Fibroblast of skin of left biceps (primary cell): ENCODE measurements at regions not wholly inside any gene's neighbourhood (a gene's known extent, or its start where the extent isn't known, plus 50 kb on each side); places are given as distances from the start of the nearest gene placed in this dataset.

ENCODE experiments used
- DNase-seq, 2 experiments: peaks; one replicate each; pipeline ENCODE4 v3.0.0-alpha.2; 2013; ENCODE audit warnings: low read depth in 2 of 2

GRCh38 chr10:130430852-130431704, 294.9 kb downstream of the GLRX3 start:
- no peak for DNase-seq

DNA sequence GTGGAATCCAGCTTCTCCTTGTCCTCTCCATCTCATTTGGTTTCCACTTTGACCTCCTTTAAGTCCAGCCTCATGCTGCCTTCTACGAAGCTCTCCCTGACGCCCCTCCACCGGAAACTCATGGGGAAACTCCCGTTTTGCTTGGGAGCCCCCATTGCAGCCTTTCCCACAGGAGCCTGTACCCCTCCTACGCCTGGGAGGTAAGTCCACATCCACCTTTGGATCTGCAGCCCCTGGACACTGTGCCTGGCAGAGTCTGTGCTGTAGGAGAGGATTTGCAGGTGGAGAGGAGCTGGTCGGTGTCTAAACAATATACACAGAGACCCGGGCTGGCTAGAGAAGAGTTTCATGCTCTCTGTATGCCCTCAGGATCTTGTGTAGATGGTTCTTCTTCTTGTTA, 296.1 kb downstream of the GLRX3 start:
- no peak for DNase-seq

DNA sequence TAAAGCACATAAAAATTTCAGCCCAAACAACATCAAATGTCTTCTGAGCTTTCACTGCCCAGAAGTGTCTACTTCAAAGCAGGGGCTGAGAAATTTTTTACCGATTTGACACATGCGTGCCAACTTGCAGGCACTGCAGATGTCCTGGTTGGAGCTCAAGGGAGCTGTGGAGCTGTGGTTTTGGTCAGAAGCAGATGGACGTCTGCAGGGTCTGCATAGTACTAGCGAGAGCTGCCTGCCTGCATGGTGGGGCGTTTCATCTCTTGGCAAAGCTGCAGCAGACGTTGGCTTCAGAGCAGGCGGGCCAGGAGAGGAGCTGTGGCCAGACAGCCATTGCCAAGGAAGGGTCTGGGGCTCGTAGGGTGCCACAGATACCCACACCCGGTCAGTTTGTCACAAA, 296.7 kb downstream of the GLRX3 start:
- no peak for DNase-seq

GRCh38 chr10:130434446-130435385, 298.5 kb downstream of the GLRX3 start:
- no peak for DNase-seq

DNA sequence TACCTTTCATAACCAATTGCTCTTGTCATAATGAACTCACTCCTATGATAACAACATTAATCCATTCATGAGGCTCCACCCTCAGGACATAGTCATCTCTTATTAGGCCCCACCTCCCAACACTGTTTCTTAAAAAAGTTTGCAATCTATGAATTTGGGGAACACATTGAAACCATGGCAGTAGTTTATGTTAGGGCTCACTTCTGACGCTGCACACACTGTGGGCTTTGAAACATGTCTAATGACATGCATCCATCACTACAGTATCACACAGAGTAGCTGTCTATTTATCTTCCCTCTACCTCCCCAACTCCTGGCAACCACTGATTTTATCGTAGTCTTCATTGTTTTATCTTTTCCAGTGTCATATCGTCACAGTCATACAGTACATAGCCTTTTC, 299.8 kb downstream of the GLRX3 start:
- DNase-seq = no peak

GRCh38 chr10:130438861-130439260, 302.7 kb downstream of the GLRX3 start:
- DNase-seq = no peak

GRCh38 chr10:130439766-130440165, 303.6 kb downstream of the GLRX3 start:
- DNase-seq = no peak

DNA sequence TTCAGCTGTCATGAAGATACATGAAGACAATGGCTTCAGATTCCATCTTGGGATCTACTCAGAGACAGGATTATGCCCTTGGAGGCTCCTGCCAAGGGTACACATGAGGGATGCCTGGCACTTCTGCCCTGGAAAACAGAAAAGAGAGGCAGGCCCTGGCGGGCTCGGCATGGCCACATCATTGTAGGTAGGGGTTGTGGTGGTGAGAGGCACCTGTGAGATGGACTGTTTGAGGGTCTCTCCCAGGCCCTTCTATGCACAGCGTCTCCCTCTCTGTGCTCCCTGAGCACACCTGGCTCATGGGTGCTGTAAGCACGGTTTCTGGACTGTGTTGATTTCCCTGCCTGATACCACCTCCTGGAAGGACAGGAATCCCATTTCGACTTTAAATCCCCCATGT, 304.3 kb downstream of the GLRX3 start:
- DNase-seq = no peak

- no peak for DNase-seq
Observed at GRCh38 chr10:130440971-130441370, 304.8 kb downstream of the GLRX3 start.

GRCh38 chr10:130443066-130443465, 306.9 kb downstream of the GLRX3 start:
- DNase-seq = no peak

- DNase-seq = no peak
Observed at GRCh38 chr10:130453036-130453720, 317.0 kb downstream of the GLRX3 start.

DNA sequence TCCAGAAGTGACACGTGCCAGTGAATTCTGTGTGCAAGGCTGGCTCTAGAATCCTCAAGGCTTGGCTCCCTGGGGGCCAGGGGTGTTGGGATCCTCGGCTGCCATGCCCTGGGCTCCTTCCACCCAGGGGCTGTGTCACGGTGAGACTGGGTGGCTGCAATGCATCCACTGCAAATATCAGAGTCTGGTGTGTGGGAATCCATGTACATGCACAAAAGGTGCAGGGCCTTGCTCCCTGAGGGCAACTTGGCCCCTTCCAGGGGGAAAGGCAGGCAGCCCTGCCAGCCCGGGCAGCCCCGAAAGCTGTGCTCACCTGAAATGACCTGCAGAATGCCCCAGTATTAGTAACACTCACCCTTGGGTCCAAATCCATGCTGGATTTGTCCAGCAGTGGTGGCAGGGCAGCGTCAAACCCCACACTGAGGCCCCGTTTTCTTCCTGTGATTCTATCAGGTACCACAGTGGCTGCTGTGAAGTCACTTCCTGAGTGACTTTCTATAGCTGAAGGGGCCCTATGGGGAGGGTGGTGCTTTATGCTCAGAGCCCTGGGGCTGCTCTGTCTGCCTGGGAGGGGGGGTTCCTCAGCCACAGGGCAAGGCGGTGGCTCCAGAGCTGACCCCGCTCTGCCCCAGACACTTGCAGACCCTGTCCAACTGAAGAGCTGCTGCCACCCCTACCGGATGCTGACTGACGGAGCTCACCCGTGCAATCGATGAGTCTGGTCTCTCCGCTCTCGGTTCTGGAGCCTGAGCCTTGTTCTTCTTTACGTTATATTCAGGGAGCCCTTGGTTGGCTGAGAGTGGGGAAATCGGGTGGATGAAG, 317.7 kb downstream of the GLRX3 start:
- no peak for DNase-seq

DNA sequence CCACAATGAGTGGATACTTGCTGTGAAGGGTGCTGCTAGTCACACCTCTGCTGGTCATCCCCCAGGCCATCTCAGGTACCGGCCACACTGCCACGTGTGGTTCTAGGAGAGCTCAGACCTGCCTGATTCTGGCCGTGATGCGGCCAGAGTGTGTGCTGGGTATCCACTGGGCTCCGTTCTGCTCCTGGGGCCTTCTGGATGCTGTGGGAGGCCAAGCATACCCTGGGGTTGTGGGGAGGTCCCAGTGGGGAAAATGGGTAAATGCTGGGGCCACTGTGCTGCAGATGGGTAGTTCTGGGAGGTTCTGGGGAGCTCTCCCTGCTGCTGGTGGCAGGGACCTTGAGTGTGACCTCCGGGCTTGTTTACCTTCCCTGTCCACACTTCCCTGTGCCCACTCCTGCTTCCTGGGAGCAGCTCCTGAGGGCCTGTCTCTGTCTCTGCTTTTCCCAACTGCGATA, 318.4 kb downstream of the GLRX3 start:
- DNase-seq = no peak

DNA sequence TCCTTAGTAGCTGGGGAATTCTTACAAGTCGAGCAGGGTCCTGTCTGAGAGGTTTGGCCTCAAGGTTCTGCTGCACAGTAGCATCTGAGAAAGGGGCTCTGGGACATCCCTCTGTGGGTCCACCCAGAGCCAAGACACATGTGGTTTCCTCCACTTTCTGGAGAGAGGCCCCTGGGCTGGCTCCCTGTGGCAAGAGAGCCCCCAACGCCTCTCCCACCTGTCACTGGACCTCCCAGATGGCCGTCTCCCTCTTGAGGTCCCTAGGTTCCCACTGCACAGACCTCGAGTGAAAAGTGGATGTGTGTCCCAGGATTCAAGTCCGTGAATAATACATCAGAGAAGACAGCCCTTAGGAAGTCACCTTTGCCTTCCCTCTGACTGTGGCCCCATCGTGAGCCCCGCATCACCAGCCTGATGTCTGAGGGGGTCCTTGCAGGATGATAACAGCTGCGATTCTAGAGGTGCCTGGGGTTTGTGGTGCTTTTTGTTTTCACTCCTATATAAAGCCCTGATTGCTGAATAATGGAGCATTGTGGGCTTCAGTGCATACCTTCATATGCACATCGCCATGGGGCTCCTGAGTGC, 319.0 kb downstream of the GLRX3 start:
- DNase-seq = no peak

- DNase-seq = no peak
Observed at GRCh38 chr10:130455791-130456190, 319.6 kb downstream of the GLRX3 start.

DNA sequence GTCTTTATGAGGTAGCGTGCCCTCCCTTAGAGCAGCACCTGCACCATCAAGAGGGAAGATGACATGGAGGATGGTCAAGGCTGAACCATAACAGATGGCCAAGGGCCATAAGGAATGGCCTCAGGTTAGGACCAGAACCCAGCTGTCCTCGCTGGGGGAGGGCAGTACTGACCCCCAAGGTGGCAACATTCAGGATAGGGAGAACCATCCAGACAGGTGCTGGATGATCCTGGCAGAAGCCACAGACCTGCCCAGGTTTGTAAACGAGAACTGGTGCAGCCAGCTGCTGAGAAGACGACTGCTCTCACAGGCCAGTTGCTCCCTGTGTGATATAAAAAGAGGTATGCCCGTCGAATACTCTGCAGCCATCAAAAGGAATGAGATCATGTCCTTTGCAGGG, 320.4 kb downstream of the GLRX3 start:
- no peak for DNase-seq

DNA sequence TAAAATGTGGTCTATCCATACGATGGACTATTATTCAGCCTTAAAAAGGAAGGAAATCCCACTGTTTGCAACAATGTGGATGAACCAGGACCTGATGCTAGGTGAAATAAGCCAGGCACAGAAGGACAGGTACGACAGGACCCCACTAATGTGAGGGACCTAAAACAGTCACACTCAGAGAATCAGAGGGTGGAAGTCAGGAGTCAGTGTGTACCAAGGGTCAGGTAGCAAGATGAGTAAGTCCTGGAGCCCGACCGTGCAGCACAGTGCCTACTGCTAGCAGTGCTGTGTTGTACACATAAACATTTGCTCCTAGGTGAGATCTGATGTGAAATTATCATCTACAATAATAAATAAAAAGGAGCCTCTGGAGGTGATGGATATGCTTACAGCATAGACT, 322.3 kb downstream of the GLRX3 start:
- DNase-seq = no peak

- DNase-seq = no peak
Observed at GRCh38 chr10:130459011-130459410, 322.8 kb downstream of the GLRX3 start.

DNA sequence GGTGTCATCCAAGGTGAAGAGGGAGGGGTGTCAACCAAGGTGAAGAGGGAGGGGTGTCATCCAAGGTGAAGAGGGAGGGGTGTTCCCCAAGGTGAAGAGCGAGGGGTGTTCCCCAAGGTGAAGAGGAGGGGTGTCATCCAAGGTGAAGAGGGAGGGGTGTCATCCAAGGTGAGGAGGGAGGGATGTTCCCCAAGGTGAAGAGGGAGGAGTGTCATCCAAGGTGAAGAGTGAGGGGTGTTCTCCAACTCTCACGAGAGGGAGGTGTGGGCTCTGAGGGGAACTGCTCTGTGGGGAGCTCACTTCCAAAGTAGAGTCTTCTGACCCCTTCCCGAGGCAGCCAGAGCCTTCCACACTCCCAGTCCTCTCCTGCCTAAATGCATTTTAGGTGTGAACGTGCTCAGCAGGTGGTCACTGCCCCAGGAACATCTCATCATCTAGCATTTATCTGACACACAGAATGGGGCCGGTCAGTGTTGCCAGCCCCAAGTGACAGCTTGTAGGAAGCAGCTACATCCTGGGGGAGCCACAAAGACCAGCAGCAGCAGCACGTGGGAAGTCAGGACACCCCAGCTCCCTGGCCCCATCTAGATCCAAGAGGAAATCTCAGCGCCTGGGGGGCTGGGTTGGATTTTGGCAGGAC, 323.8 kb downstream of the GLRX3 start:
- DNase-seq = no peak

GRCh38 chr10:130461631-130462030, 325.4 kb downstream of the GLRX3 start:
- DNase-seq = no peak
